BLaER1 (cell line): ENCODE measurements at regions not wholly inside any gene's neighbourhood (a gene's known extent, or its start where the extent isn't known, plus 50 kb on each side); places are given as distances from the start of the nearest gene placed in this dataset.

Experiments used
- H3K27ac ChIP-seq: shearing (Covaris generic); formaldehyde crosslinking; 2 replicates; pipeline ENCODE4 v1.8.1; 2022
- H3K27me3 ChIP-seq: shearing (Covaris generic); formaldehyde crosslinking; 2 replicates; pipeline ENCODE4 v1.8.1; 2022
- H3K36me3 ChIP-seq: shearing (Covaris generic); formaldehyde crosslinking; 2 replicates; pipeline ENCODE4 v1.8.1; 2022
- H3K4me1 ChIP-seq: shearing (Covaris generic); formaldehyde crosslinking; 2 replicates; pipeline ENCODE4 v1.8.1; 2022
- H3K4me2 ChIP-seq: shearing (Covaris generic); formaldehyde crosslinking; 2 replicates; pipeline ENCODE4 v1.8.1; 2022
- H3K4me3 ChIP-seq: shearing (Covaris generic); formaldehyde crosslinking; 2 replicates; pipeline ENCODE4 v1.8.1; 2022
- H3K9ac ChIP-seq: shearing (Covaris generic); formaldehyde crosslinking; 2 replicates; pipeline ENCODE4 v1.8.1; 2022
- H3K9me3 ChIP-seq: shearing (Covaris generic); formaldehyde crosslinking; 2 replicates; pipeline ENCODE4 v1.8.1; 2022
- H4K20me1 ChIP-seq: shearing (Covaris generic); formaldehyde crosslinking; 2 replicates; pipeline ENCODE4 v1.8.1; 2022
- Cebpa-rat ChIP-seq: shearing (Covaris generic); IDR thresholded peaks from 2 replicates; pipeline ENCODE4 v1.8.1; 2022

DNA sequence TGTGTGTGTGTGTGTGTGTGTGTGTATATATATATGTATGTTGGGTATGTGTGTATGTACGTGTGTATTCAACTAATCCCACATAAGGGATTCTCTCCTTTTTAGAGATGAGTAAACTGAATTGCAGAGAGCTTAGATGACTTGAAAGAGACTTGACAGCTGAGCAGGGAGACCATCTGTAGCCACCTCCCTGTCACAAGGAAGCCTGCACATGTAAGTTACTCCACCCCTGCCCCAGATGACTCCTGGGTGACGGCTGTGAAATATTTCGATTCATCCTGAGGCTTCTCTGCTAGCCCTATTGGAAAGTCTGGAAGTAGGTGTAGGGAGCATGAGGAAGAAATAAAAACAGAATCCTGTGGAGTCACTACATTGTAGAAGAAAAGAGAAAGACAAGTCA is 480.4 kb downstream of the FOXO1 start:
- H3K9me3 ChIP-seq, result no peaks in the 10 kb centered on the region
- H3K4me3 ChIP-seq, result no peak overlapping the region
- H4K20me1 ChIP-seq, result no peaks in the 10 kb centered on the region
- H3K4me1 ChIP-seq, result peaks cover 44% of the 10 kb centered on the region
- no peak overlapping the region for H3K27ac ChIP-seq
- H3K4me2 ChIP-seq, result no peak overlapping the region
- TF ChIP-seq Cebpa-rat, result no peak
- H3K27me3 ChIP-seq, result no peaks in the 10 kb centered on the region
- no peaks in the 10 kb centered on the region for H3K36me3 ChIP-seq
- no peak overlapping the region for H3K9ac ChIP-seq

DNA sequence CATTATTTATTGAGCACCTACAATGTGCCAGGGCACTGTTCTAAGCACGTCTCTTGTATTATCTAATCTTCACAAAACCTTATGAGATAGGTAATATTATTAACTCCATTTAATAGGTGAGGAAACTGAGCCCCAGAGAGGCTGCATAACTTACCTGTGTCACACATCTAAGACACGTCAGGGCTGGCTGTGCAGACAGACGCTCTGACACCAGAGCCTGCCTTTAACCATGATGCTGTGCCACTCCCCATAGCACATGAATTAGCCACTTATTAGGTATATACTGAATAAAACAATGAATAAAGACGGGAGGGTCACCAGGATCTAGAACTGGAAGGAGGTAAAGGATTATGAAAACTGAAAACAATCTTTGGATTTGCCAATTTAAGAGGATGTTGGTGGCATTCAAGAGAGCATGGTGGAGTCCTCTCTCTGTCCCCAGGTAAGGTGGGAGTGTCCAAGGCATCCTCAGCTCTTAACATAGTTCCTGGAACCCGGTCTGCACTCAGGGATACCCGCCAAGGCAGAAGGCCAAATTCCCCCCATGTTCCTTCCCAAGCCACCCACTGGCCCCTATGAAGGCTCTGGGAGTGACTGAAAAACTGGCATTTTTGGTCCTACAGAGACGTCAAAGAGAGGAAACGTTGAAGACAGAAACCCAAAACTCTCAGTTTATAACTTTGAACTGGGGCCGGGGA is 479.7 kb downstream of the FOXO1 start:
- H3K4me1 ChIP-seq, result peaks cover 49% of the 10 kb centered on the region
- H3K27me3 ChIP-seq, result no peaks in the 10 kb centered on the region
- no peaks in the 10 kb centered on the region for H3K9me3 ChIP-seq
- no peaks in the 10 kb centered on the region for H4K20me1 ChIP-seq
- no peak for TF ChIP-seq Cebpa-rat
- H3K4me2 ChIP-seq, result peak overlapping the region; percentile 80
- H3K9ac ChIP-seq, result no peak overlapping the region
- H3K27ac ChIP-seq, result no peak overlapping the region
- no peak overlapping the region for H3K4me3 ChIP-seq
- no peaks in the 10 kb centered on the region for H3K36me3 ChIP-seq

DNA sequence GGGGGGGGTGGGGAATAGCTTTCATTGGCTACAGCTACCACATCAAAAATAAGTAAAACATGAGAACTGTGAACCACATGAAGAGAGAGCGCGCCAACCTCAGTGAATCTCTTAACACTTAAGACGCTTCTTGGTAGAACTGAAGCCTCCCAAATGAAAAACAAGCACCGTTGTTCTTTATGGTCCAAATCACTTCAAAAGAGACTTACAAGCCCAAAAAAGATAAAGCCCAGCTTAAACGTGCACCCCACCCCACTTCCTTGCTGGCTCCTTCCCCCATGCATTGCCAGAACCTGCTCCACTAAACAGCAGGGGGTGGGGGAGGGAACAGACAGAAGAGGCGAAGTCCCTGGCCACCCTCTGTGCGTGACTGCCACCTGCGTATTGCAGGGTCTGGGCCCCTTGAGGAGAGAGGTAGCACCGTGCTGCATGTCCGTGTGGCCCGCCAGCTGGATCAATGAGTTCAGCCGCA is 479.1 kb downstream of the FOXO1 start:
- Histone ChIP-seq H3K4me2 (peak overlapping the region; percentile 80), H3K36me3 (no peaks in the 10 kb centered on the region), H3K4me1 (peaks cover 49% of the 10 kb centered on the region), H3K27me3 (no peaks in the 10 kb centered on the region), H4K20me1 (no peaks in the 10 kb centered on the region), H3K27ac (no peak overlapping the region), H3K4me3 (no peak overlapping the region), H3K9ac (no peak overlapping the region), H3K9me3 (no peaks in the 10 kb centered on the region)
- no peak for TF ChIP-seq Cebpa-rat

DNA sequence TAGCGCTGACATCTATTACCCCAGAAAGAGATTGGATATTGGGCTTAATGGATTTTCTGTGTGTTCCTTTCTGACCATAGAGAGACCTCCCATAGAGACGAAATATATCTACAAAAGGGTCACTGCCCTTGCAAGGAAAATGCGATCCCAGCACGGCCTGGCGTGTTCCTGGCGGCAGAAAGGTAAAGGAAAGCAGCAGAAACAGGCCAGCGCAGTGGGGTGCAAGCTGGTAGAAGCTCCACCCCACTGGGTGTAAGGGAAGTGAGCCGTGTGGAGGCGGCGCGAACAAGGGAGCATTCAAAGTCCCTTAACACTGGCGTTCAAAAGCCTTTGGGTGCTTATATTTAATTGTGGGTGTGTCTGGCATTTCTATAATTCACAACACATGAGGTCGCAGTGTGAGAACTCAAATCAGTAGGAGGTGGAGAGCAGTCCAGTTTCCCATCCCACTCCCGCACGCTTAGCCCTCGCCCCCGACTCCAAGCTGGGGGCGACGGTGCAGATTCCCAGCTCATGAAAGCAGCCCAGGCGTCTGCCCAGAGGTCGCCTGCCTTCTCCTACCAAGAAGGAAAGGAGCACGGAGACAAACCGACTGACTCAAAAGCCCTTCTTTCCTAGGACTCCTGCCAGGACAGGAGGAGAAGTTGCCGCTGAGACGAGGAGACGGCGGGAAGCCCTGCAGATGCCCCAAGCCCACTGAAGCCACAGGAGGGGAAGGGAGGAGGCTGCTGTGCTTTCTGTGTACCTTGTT is 478.4 kb downstream of the FOXO1 start:
- Histone ChIP-seq H3K4me3 (no peak overlapping the region), H3K9me3 (no peaks in the 10 kb centered on the region), H4K20me1 (no peaks in the 10 kb centered on the region), H3K4me1 (peaks cover 49% of the 10 kb centered on the region), H3K9ac (no peak overlapping the region), H3K36me3 (no peaks in the 10 kb centered on the region), H3K27me3 (no peaks in the 10 kb centered on the region), H3K27ac (no peak overlapping the region), H3K4me2 (peak overlapping the region; percentile 80)
- TF ChIP-seq Cebpa-rat, result no peak

DNA sequence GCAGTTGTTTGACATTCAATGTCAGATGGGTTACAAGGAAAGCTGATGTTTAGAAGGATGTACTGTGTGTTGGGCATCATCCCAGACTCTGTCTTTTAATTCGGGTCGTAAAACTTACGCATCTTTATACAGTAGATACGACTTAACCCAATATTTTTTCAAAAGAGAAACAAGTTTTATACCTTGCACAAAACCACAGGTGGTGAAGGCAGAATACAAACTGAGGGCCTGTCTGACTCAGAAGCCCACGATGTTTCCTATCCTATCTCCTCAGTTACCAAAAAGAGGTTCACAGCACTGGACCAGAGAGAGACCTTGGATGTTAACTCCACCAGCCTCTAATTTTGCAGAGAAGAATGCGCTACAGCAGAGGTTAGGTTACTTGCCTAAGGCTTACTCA is 477.0 kb downstream of the FOXO1 start:
- Histone ChIP-seq H3K27ac (no peak overlapping the region), H3K4me2 (no peak overlapping the region), H3K9ac (no peak overlapping the region), H4K20me1 (no peaks in the 10 kb centered on the region), H3K9me3 (no peaks in the 10 kb centered on the region), H3K27me3 (no peaks in the 10 kb centered on the region), H3K4me1 (peaks cover 43% of the 10 kb centered on the region), H3K36me3 (no peaks in the 10 kb centered on the region), H3K4me3 (no peak overlapping the region)
- TF ChIP-seq Cebpa-rat, result no peak

DNA sequence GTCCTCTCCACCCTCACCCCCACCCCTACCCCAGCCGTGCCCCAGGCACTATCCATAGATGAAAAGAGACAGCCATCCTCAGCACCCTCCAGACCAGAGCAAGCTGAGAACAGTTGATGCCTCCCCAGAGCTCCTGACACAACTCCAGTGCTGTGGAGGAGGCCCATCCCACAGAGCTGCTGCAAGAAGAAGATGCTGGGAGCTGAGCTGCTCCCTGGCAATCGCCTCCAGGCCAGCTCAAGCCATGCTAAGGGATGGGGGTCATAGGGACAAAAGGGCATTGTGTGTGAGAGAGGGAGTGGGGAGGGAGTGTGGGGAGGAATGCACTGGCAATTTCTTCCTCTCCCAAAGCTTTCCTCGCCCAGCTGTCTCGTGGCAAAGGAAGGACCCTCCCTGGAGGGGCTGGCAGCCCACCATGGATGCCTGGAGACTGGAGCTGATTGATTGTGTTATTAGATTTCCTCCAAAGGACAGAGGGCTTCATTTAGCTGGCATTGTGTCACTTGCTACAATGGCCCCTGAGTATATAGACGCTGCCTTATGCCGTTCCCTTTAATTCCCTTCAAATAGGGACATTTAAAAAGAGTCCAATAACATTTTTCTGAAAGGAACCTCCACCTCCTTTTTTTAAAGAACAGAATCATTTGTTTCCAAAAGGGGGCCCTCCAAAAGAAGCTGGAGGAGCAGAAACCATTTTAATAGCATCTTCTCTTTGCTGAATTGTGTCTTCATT is 476.4 kb downstream of the FOXO1 start:
- H3K27ac ChIP-seq, result no peak overlapping the region
- peaks cover 43% of the 10 kb centered on the region for H3K4me1 ChIP-seq
- no peaks in the 10 kb centered on the region for H4K20me1 ChIP-seq
- no peaks in the 10 kb centered on the region for H3K27me3 ChIP-seq
- no peak for TF ChIP-seq Cebpa-rat
- no peak overlapping the region for H3K9ac ChIP-seq
- H3K4me3 ChIP-seq, result no peak overlapping the region
- H3K9me3 ChIP-seq, result no peaks in the 10 kb centered on the region
- H3K4me2 ChIP-seq, result peak overlapping the region; percentile 53
- H3K36me3 ChIP-seq, result no peaks in the 10 kb centered on the region

DNA sequence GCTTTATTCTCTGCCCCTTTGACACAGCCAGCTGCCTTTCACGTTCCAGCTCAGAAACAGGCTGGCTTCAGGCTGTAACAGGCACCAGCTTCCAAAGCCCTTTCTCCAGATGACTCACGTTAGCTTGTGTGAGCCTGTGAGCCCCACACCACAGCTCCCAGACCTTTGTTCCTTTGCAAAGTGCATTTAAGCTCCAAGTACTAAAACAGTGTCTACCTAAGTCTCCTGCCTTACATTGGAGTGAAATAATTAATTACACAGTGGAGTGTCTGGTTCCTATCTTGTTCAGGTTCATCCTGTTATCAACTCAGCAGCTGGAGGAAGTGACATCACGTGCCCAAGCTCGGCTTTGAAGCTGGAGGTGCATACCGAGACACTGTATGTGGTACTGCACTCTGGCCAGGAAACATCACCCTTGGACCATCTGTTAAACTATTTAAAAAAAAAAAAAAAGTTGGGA is 475.8 kb downstream of the FOXO1 start:
- Histone ChIP-seq H3K36me3 (no peaks in the 10 kb centered on the region), H3K4me2 (peak overlapping the region; percentile 53), H3K9ac (no peak overlapping the region), H4K20me1 (no peaks in the 10 kb centered on the region), H3K27me3 (no peaks in the 10 kb centered on the region), H3K4me1 (peaks cover 43% of the 10 kb centered on the region), H3K9me3 (no peaks in the 10 kb centered on the region), H3K4me3 (no peak overlapping the region), H3K27ac (no peak overlapping the region)
- TF ChIP-seq Cebpa-rat, result no peak

DNA sequence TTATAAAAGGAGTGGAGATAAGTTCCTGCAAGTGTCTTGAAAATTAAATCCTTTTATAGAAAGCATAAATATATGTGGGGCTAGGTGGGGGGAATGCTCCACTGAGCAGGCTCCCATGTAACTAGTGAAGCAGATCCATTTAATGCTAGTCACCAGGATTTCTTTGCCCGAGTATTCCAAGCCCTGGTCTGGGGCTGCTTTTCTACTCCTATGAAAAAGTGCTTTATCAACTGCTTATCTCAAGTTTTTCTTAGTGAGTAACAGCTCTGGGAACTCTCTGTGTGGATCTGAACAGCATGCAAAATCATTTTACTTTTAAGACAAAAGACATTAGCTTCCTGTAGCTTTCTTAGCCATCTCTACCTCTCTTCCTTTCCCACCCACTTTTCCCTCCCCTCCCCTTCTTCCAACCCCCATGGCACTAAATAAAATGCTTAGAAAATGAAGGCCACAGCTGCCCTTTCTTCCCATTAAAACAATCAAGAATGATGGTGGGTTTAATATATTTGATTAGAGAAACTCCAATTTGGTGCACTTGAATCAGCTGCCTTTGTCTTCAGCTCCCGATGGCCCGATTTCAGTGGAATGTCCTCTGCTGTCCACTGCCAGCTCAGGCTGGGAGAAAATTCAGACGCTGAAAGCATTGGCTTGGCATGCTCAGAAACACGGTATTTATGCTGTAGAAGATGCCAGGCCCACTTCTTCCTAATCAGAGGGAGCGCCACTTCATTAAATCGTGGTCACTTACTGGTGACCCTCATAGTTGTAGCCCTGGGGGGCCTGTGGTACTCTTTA is 475.1 kb downstream of the FOXO1 start:
- H3K4me2 ChIP-seq, result peak overlapping the region; percentile 53
- no peak overlapping the region for H3K4me3 ChIP-seq
- H4K20me1 ChIP-seq, result no peaks in the 10 kb centered on the region
- H3K9ac ChIP-seq, result no peak overlapping the region
- no peaks in the 10 kb centered on the region for H3K9me3 ChIP-seq
- H3K27ac ChIP-seq, result no peak overlapping the region
- TF ChIP-seq Cebpa-rat, result no peak
- H3K36me3 ChIP-seq, result no peaks in the 10 kb centered on the region
- H3K4me1 ChIP-seq, result peaks cover 39% of the 10 kb centered on the region
- H3K27me3 ChIP-seq, result no peaks in the 10 kb centered on the region

DNA sequence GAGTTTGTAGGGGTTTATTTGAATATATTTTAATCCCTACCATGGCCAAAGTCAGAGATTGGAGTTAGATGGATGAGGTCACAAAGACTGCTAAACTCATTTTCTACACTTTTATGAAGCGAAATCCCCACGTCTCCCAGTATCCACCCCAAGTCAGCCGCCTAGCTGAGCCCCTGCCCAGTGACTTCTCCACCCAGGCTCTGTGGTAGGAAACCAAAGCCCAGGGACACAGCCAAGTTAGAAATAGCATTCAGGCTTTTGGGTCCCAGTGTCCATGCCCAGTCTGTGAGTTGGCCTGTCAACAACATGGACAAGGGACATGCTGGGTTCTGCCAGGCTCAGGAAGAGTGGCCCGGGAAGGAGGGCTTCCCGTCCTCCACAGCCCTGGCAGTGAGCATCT is 474.0 kb downstream of the FOXO1 start:
- no peaks in the 10 kb centered on the region for H3K36me3 ChIP-seq
- no peaks in the 10 kb centered on the region for H3K9me3 ChIP-seq

More for the DNA sequence above, 474.0 kb downstream of the FOXO1 start:
- peaks cover 29% of the 10 kb centered on the region for H3K4me1 ChIP-seq
- no peaks in the 10 kb centered on the region for H4K20me1 ChIP-seq
- TF ChIP-seq Cebpa-rat, result no peak
- H3K4me2 ChIP-seq, result no peak overlapping the region
- no peak overlapping the region for H3K4me3 ChIP-seq
- H3K9ac ChIP-seq, result no peak overlapping the region
- no peak overlapping the region for H3K27ac ChIP-seq
- no peaks in the 10 kb centered on the region for H3K27me3 ChIP-seq
